K562 (cell line): ENCODE measurements at regions not wholly inside any gene's neighbourhood (a gene's known extent, or its start where the extent isn't known, plus 50 kb on each side); places are given as distances from the start of the nearest gene placed in this dataset.
A peak's percentile ranks its signal among the peaks of the same experiment; 100 is the strongest.

Experiments used
- BMI1 ChIP-seq: fragments of 150-350 bp; IDR thresholded peaks from 2 replicates; pipeline ENCODE4 v1.6.1; 2014; ENCODE audit warnings: low read length
- CBFA2T2 ChIP-seq: fragments of 450-650 bp; conservative IDR thresholded peaks from 2 replicates; pipeline ENCODE4 v1.6.1; 2017; ENCODE audit warnings: mild to moderate bottlenecking
- CBFA2T3 ChIP-seq: fragments of 450-650 bp; IDR thresholded peaks from 2 replicates; pipeline ENCODE4 v1.6.1; 2017
- CCAR2 ChIP-seq: fragments of 200-400 bp; formaldehyde crosslinking; IDR thresholded peaks from 2 replicates; pipeline ENCODE4 v1.6.1; 2017; ENCODE audit warnings: mild to moderate bottlenecking, low read depth, low read length
- CHAMP1 ChIP-seq: fragments of 450-650 bp; IDR thresholded peaks from 2 replicates; pipeline ENCODE4 v1.6.1; 2016; ENCODE audit warnings: mild to moderate bottlenecking
- EGR1 ChIP-seq: fragments of 450-650 bp; conservative IDR thresholded peaks from 2 replicates; pipeline ENCODE4 v1.6.1; 2017; ENCODE audit warnings: mild to moderate bottlenecking
- EP300 ChIP-seq: IDR thresholded peaks from 2 replicates; pipeline ENCODE4 v1.6.1; 2012; ENCODE audit warnings: low read length, improper control_type of control experiment
- ETV1 ChIP-seq: fragments of 450-650 bp; conservative IDR thresholded peaks from 2 replicates; pipeline ENCODE4 v1.6.1; 2016; ENCODE audit warnings: missing genetic modification characterization, control low read depth, low read depth, missing compliant biosample characterization
- MBD1 ChIP-seq: fragments of 250-450 bp; sonication (Bioruptor Pico); IDR thresholded peaks from 2 replicates; pipeline ENCODE4 v1.8.0; 2022; ENCODE audit warnings: inconsistent platforms
- NFXL1 ChIP-seq: fragments of 450-650 bp; formaldehyde crosslinking; IDR thresholded peaks from 2 replicates; pipeline ENCODE4 v1.4.0; 2021; ENCODE audit warnings: mild to moderate bottlenecking
- NKRF ChIP-seq: fragments of 450-650 bp; IDR thresholded peaks from 2 replicates; pipeline ENCODE4 v1.6.1; 2016; ENCODE audit warnings: borderline replicate concordance
- PHB2 ChIP-seq: fragments of 450-650 bp; IDR thresholded peaks from 2 replicates; pipeline ENCODE4 v1.6.1; 2017; ENCODE audit warnings: low read depth
- RCOR1 ChIP-seq, 2 experiments: IDR thresholded peaks; 2 replicates each; pipeline ENCODE4 v1.6.1; 2012; ENCODE audit warnings: low read depth in 2 of 2, low read length in 2 of 2, borderline replicate concordance in 1 of 2, improper control_type of control experiment in 1 of 2
- SIRT6 ChIP-seq: IDR thresholded peaks from one replicate; pipeline ENCODE4 v1.6.1; 2012; ENCODE audit warnings: low read depth, mild to moderate bottlenecking, control low read depth, inconsistent platforms, low read length, moderate library complexity
- TBP ChIP-seq: optimal IDR thresholded peaks from 2 replicates; pipeline ENCODE3; 2011; ENCODE audit warnings: low read depth, low read length, improper control_type of control experiment
- TCF15 ChIP-seq: fragments of 250-450 bp; sonication (Bioruptor Pico); IDR thresholded peaks from 2 replicates; pipeline ENCODE4 v1.8.0; 2022; ENCODE audit warnings: moderate library complexity, mild to moderate bottlenecking, inconsistent platforms
- TFAP4 ChIP-seq: sonication (generic); formaldehyde crosslinking; IDR thresholded peaks from 2 replicates; pipeline ENCODE4 v1.8.0; 2022; ENCODE audit warnings: missing genetic modification reagents, mild to moderate bottlenecking, moderate library complexity, borderline replicate concordance
- U2AF2 ChIP-seq: fragments of 200-400 bp; formaldehyde crosslinking; optimal IDR thresholded peaks from 2 replicates; pipeline ENCODE3; 2017; ENCODE audit warnings: low read depth, mild to moderate bottlenecking, low read length
- ZKSCAN3 ChIP-seq: fragments of 250-450 bp; sonication (Bioruptor Pico); IDR thresholded peaks from 2 replicates; pipeline ENCODE4 v1.4.0; 2020
- ZNF174 ChIP-seq: fragments of 250-450 bp; sonication (Bioruptor Pico); IDR thresholded peaks from 2 replicates; pipeline ENCODE4 v1.4.0; 2020; ENCODE audit warnings: mild to moderate bottlenecking
- ZNF696 ChIP-seq: fragments of 250-450 bp; sonication (Bioruptor Pico); conservative IDR thresholded peaks from 2 replicates; pipeline ENCODE4 v1.4.0; 2020; ENCODE audit warnings: mild to moderate bottlenecking, moderate library complexity
- TF ChIP-seq, protein P1 (sequence below): sonication (generic); formaldehyde crosslinking; IDR thresholded peaks from 2 replicates; pipeline ENCODE4 v1.9.0; 2022; ENCODE audit warnings: mild to moderate bottlenecking, missing genetic modification reagents

DNA sequence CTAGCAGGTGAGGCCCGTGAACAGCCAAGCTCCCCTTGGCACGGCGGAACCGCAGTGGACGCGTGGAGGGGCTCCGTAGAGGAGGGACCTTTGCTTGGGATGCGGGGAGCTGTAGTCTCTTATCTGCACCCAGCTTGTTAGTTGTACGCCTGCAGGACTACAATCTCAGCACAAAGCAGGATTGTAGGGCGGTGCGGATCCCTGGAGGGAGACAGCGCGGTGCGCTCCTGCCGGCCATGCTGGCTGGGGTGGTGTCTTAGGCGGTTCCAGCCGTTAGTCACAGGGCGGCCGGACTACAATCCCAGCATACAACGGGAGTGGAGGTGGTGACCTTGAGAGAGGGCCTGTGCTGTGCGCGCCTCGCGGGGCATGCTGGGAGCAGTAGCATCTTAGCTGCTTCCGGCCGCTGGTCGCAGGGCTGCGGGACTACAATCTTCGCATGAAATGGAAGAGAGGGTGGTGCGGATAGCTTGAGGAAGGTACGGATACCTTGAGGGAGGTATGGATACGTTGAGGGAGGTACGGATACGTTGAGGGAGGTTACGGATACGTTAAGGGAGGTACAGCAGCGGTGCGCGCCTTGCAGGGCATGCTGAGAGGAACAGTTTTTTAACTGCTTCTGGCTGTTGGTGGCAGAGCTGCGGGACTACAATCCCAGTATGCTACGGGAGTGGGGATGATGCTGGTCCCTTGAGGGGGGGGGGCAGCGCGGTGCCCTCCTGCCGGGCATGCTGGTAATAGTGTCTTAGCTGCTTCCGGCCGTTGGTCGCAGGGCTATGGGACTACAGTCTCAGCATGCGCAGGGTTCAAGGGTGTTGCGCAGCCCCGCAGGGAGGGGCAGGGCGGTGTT is 1419.1 kb downstream of the UQCRFS1 start (continued):
- TF ChIP-seq TFAP4 (peak; percentile 76; the same call in 1 of the 2 replicates), NFXL1 (CRISPR knock-in tag) (no peak), ZNF696 (CRISPR knock-in tag) (no peak), EGR1 (no peak), EP300 (no peak), RCOR1 (IDR thresholded peaks at IDR 0.05; ENCODE audit: borderline replicate concordance in 1 of 2, low read depth in 2 of 2, low read length in 2 of 2) (peak in 1 of 2 experiments; percentile 20; a peak in 1 of 4 replicates), U2AF2 (no peak), CCAR2 (no peak), CBFA2T2 (no peak), TCF15 (CRISPR knock-in tag) (no peak), ETV1 (peak; percentile 83), ZNF174 (no peak), MBD1 (CRISPR knock-in tag) (no peak), CBFA2T3 (no peak), SIRT6 (no peak), BMI1 (no peak), TBP (peak; percentile 85), ZKSCAN3 (no peak), NKRF (peak; percentile 16), CHAMP1 (no peak), PHB2 (no peak)
- TF ChIP-seq, protein P1, sequence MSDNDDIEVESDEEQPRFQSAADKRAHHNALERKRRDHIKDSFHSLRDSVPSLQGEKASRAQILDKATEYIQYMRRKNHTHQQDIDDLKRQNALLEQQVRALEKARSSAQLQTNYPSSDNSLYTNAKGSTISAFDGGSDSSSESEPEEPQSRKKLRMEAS (CRISPR knock-in tag): peak; percentile 75
